CD4-positive, CD25-positive, alpha-beta regulatory T cell (primary cell): ENCODE measurements at regions not wholly inside any gene's neighbourhood (a gene's known extent, or its start where the extent isn't known, plus 50 kb on each side); places are given as distances from the start of the nearest gene placed in this dataset.

Experiments
- ATAC-seq, 2 donors: fragments of 150-1000 bp; cut with Tn5 transposase; one replicate each; pipeline ENCODE4 v1.10.0; 2021; ENCODE audit warnings: low read depth in 2 of 2, moderate number of reproducible peaks in 2 of 2, moderate library complexity in 1 of 2
- DNase-seq, 3 donors: peaks; one replicate each; pipeline versions ENCODE4 v3.0.0 to v3.0.0-alpha.2; 2012 to 2022; ENCODE audit warnings: mixed read lengths in 1 of 3
- H3K27ac ChIP-seq: one replicate; pipeline ENCODE4 v1.7.0; 2013; ENCODE audit warnings: mild to moderate bottlenecking, low read length; ENCODE audit not compliant: insufficient read depth, poor library complexity, severe bottlenecking
- H3K27me3 ChIP-seq: one replicate; pipeline ENCODE4 v1.7.0; 2013; ENCODE audit warnings: low read length; ENCODE audit not compliant: control insufficient read depth, insufficient read depth
- H3K36me3 ChIP-seq: one replicate; pipeline ENCODE4 v1.7.0; 2013; ENCODE audit warnings: mild to moderate bottlenecking, low read length, moderate library complexity; ENCODE audit not compliant: control insufficient read depth, insufficient read depth
- H3K4me1 ChIP-seq: 2 replicates; pipeline ENCODE4 v1.7.0; 2013; ENCODE audit warnings: mild to moderate bottlenecking, low read length; ENCODE audit not compliant: insufficient read depth, control insufficient read depth, poor library complexity, severe bottlenecking
- H3K4me3 ChIP-seq: one replicate; pipeline ENCODE4 v1.7.0; 2013; ENCODE audit warnings: low read depth, mild to moderate bottlenecking, low read length, moderate library complexity
- H3K9me3 ChIP-seq, 2 experiments: 1 replicate in 1 of 2; 2 replicates in 1 of 2; pipeline ENCODE4 v1.7.0; 2013; ENCODE audit warnings: low read length in 2 of 2, mild to moderate bottlenecking in 1 of 2, moderate library complexity in 1 of 2; ENCODE audit not compliant: control insufficient read depth in 2 of 2
- H3K27ac Mint-ChIP-seq, 3 donors: one replicate each; pipeline ENCODE4 v1.8.0; 2020 to 2022; ENCODE audit warnings: mild to moderate bottlenecking in 3 of 3, mixed read lengths in 3 of 3, moderate library complexity in 2 of 3
- H3K27me3 Mint-ChIP-seq: one replicate; pipeline ENCODE4 v1.8.0; 2022; ENCODE audit warnings: mild to moderate bottlenecking, mixed read lengths
- H3K36me3 Mint-ChIP-seq: one replicate; pipeline ENCODE4 v1.8.0; 2020; ENCODE audit warnings: mixed read lengths
- H3K4me1 Mint-ChIP-seq, 4 donors: one replicate each; pipeline ENCODE4 v1.8.0; 2020 to 2022; ENCODE audit warnings: mixed read lengths in 4 of 4, mild to moderate bottlenecking in 1 of 4
- H3K4me3 Mint-ChIP-seq, 4 donors: one replicate each; pipeline ENCODE4 v1.8.0; 2020 to 2022; ENCODE audit warnings: mild to moderate bottlenecking in 4 of 4, mixed read lengths in 4 of 4, moderate library complexity in 3 of 4
- H3K9me3 Mint-ChIP-seq, 7 donors: one replicate each; pipeline ENCODE4 v1.8.0; 2020 to 2022; ENCODE audit warnings: mixed read lengths in 7 of 7, mild to moderate bottlenecking in 3 of 7, moderate library complexity in 2 of 7

DNA sequence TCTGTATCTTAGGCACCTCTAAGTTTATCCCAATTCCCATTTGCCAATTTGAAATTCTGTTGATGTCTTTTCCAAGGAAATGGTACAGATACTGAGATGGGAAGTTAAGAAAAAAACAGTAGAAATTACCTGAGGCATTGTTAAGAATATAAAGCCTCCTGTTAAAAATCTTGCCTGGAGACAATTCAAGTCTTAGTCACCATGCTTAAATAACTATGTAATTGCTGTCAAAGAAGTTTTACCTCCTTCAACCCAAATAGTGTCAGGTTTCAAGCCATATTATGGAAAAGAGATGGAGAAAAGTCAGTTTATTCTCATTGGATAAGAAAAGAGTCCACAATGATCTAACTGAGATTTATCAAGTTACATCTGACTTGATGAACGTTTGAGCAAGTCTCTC, 974.7 kb downstream of the GALC start:
- ATAC-seq (no peak), DNase-seq (no peak)
- Mint-ChIP-seq H3K4me3 (peak overlapping the region in 1 of 4 donors; percentile 21), H3K9me3 (peaks cover 0 to 17% (median 3%) of the 10 kb centered on the region in 7 donors), H3K27me3 (no peaks in the 10 kb centered on the region), H3K4me1 (no peaks in the 10 kb centered on the region), H3K27ac (no peak overlapping the region), H3K36me3 (no peaks in the 10 kb centered on the region)
- no peaks in the 10 kb centered on the region for H3K4me1 ChIP-seq
- no peak overlapping the region for H3K27ac ChIP-seq
- no peak overlapping the region for H3K4me3 ChIP-seq
- H3K36me3 ChIP-seq = no peaks in the 10 kb centered on the region
- no peaks in the 10 kb centered on the region for H3K27me3 ChIP-seq
- H3K9me3 ChIP-seq = peaks cover 0 to 2% of the 10 kb centered on the region in 2 experiments

GRCh38 chr14:87017335-87017734, 975.6 kb downstream of the GALC start:
- H3K4me1 Mint-ChIP-seq = no peaks in the 10 kb centered on the region
- no peak overlapping the region for H3K27ac Mint-ChIP-seq
- Histone ChIP-seq H3K4me3 (no peak overlapping the region), H3K27ac (no peak overlapping the region), H3K27me3 (no peaks in the 10 kb centered on the region), H3K36me3 (no peaks in the 10 kb centered on the region), H3K4me1 (no peaks in the 10 kb centered on the region), H3K9me3 (peaks cover 0 to 2% of the 10 kb centered on the region in 2 experiments)
- H3K9me3 Mint-ChIP-seq = peaks cover 0 to 17% (median 3%) of the 10 kb centered on the region in 7 donors
- H3K27me3 Mint-ChIP-seq = no peaks in the 10 kb centered on the region
- DNase-seq (no peak), ATAC-seq (no peak)
- no peaks in the 10 kb centered on the region for H3K36me3 Mint-ChIP-seq
- H3K4me3 Mint-ChIP-seq = no peak overlapping the region

GRCh38 chr14:87014856-87015255, 978.1 kb downstream of the GALC start:
- H3K4me3 ChIP-seq = no peak overlapping the region
- H3K27ac ChIP-seq = no peak overlapping the region
- H3K4me1 ChIP-seq = no peaks in the 10 kb centered on the region
- Mint-ChIP-seq H3K36me3 (no peaks in the 10 kb centered on the region), H3K4me3 (no peak overlapping the region), H3K27me3 (no peaks in the 10 kb centered on the region), H3K27ac (no peak overlapping the region), H3K4me1 (no peaks in the 10 kb centered on the region), H3K9me3 (peaks cover 0 to 13% (median 2%) of the 10 kb centered on the region in 7 donors)
- H3K9me3 ChIP-seq = peaks cover 2 to 6% of the 10 kb centered on the region in 2 experiments
- no peaks in the 10 kb centered on the region for H3K27me3 ChIP-seq
- ATAC-seq (no peak), DNase-seq (no peak)
- H3K36me3 ChIP-seq = no peaks in the 10 kb centered on the region

- Histone ChIP-seq H3K4me3 (no peak overlapping the region), H3K9me3 (peaks cover 2 to 6% of the 10 kb centered on the region in 2 experiments), H3K27me3 (no peaks in the 10 kb centered on the region), H3K4me1 (no peaks in the 10 kb centered on the region), H3K36me3 (no peaks in the 10 kb centered on the region), H3K27ac (no peak overlapping the region)
- Mint-ChIP-seq H3K4me1 (no peaks in the 10 kb centered on the region), H3K36me3 (no peaks in the 10 kb centered on the region), H3K9me3 (peaks cover 0 to 20% (median 2%) of the 10 kb centered on the region in 7 donors), H3K27me3 (peaks cover 4% of the 10 kb centered on the region), H3K4me3 (no peak overlapping the region), H3K27ac (no peak overlapping the region)
- ATAC-seq (no peak), DNase-seq (no peak)
Observed at GRCh38 chr14:87013583-87013982, 979.4 kb downstream of the GALC start.

DNA sequence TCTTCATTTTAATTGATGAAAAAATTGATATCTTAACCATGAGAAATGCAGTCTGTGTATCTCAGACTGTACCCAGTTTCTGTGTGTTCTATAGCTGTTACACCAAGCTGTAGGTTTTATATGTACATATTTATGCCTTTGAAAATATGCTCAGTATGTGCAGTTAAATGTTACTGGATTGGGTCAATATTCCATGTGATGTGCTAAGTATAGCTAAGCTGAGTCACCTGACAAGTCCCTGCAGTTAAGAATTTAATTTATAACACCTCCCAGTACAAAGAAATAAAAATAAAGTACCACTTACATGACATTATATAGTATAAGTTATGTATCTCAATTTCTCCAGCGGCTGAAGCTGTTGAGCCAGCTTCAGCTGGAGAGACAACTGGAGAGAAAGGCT, 984.0 kb downstream of the GALC start:
- ATAC-seq = no peak
- H3K4me3 ChIP-seq = no peak overlapping the region
- no peaks in the 10 kb centered on the region for H3K4me1 Mint-ChIP-seq
- H3K9me3 Mint-ChIP-seq = peaks cover 0 to 23% (median 6%) of the 10 kb centered on the region in 7 donors
- H3K4me3 Mint-ChIP-seq = no peak overlapping the region
- H3K27ac Mint-ChIP-seq = no peak overlapping the region
- H3K27me3 ChIP-seq = no peaks in the 10 kb centered on the region
- peaks cover 0 to 6% of the 10 kb centered on the region in 2 experiments for H3K9me3 ChIP-seq
- no peaks in the 10 kb centered on the region for H3K36me3 Mint-ChIP-seq
- H3K36me3 ChIP-seq = no peaks in the 10 kb centered on the region
- DNase-seq = no peak
- H3K27me3 Mint-ChIP-seq = peaks cover 4% of the 10 kb centered on the region
- no peaks in the 10 kb centered on the region for H3K4me1 ChIP-seq
- H3K27ac ChIP-seq = no peak overlapping the region

GRCh38 chr14:87005280-87005679, 987.7 kb downstream of the GALC start:
- Histone ChIP-seq H3K4me3 (no peak overlapping the region), H3K27me3 (no peaks in the 10 kb centered on the region), H3K4me1 (no peaks in the 10 kb centered on the region), H3K36me3 (no peaks in the 10 kb centered on the region), H3K27ac (no peak overlapping the region), H3K9me3 (peaks cover 0 to 4% of the 10 kb centered on the region in 2 experiments)
- Mint-ChIP-seq H3K9me3 (peaks cover 0 to 25% (median 6%) of the 10 kb centered on the region in 7 donors), H3K36me3 (no peaks in the 10 kb centered on the region), H3K4me3 (no peak overlapping the region), H3K4me1 (no peaks in the 10 kb centered on the region), H3K27me3 (peaks cover 4% of the 10 kb centered on the region), H3K27ac (no peak overlapping the region)
- no peak for DNase-seq
- no peak for ATAC-seq

- H3K36me3 Mint-ChIP-seq = no peaks in the 10 kb centered on the region
- H3K4me3 ChIP-seq = no peak overlapping the region
- H3K27ac Mint-ChIP-seq = no peak overlapping the region
- H3K27ac ChIP-seq = no peak overlapping the region
- no peaks in the 10 kb centered on the region for H3K36me3 ChIP-seq
- H3K27me3 ChIP-seq = no peaks in the 10 kb centered on the region
- no peak overlapping the region for H3K4me3 Mint-ChIP-seq
- H3K9me3 ChIP-seq = no peaks in the 10 kb centered on the region
- peaks cover 0 to 19% (median 5%) of the 10 kb centered on the region in 7 donors for H3K9me3 Mint-ChIP-seq
- ATAC-seq (no peak), DNase-seq (no peak)
- no peaks in the 10 kb centered on the region for H3K4me1 Mint-ChIP-seq
- no peaks in the 10 kb centered on the region for H3K27me3 Mint-ChIP-seq
- no peaks in the 10 kb centered on the region for H3K4me1 ChIP-seq
Observed at GRCh38 chr14:87002776-87003175, 990.2 kb downstream of the GALC start.

GRCh38 chr14:87001333-87001732, 991.6 kb downstream of the GALC start:
- H3K4me1 Mint-ChIP-seq = no peaks in the 10 kb centered on the region
- Histone ChIP-seq H3K4me1 (no peaks in the 10 kb centered on the region), H3K9me3 (no peaks in the 10 kb centered on the region), H3K27me3 (no peaks in the 10 kb centered on the region), H3K4me3 (no peak overlapping the region), H3K36me3 (no peaks in the 10 kb centered on the region), H3K27ac (no peak overlapping the region)
- H3K4me3 Mint-ChIP-seq = no peak overlapping the region
- ATAC-seq = no peak
- no peak for DNase-seq
- no peak overlapping the region for H3K27ac Mint-ChIP-seq
- H3K9me3 Mint-ChIP-seq = peaks cover 0 to 12% (median 5%) of the 10 kb centered on the region in 7 donors
- H3K27me3 Mint-ChIP-seq = no peaks in the 10 kb centered on the region
- H3K36me3 Mint-ChIP-seq = no peaks in the 10 kb centered on the region
